ENCODE measurements at regions not wholly inside any gene's neighbourhood (a gene's known extent, or its start where the extent isn't known, plus 50 kb on each side); places are given as distances from the start of the nearest gene placed in this dataset.

- intact Hi-C loops (cut with micrococcal nuclease): no loop called here
- Histone ChIP-seq H3K36me3 (ENCODE audit: control insufficient read depth in 2 of 2, extremely low read depth in 1 of 2, insufficient read depth in 2 of 2, low read length in 2 of 2) (no peaks in the 10 kb centered on the region), H4K20me1 (replicated peaks; ENCODE audit: control insufficient read depth, extremely low read depth, insufficient read depth, low read length) (no peaks in the 10 kb centered on the region), H3K79me2 (ENCODE audit: control insufficient read depth, insufficient read depth, low read length) (no peaks in the 10 kb centered on the region), H3K27me3 (ENCODE audit: control insufficient read depth in 2 of 2, insufficient read depth in 2 of 2, low read length in 2 of 2) (no peaks in the 10 kb centered on the region), H3K4me3 (replicated peaks in 1 of 3; ENCODE audit: insufficient read depth in 1 of 3, low read depth in 1 of 3, low read length in 3 of 3) (no peak overlapping the region), H3K4me2 (ENCODE audit: insufficient read depth, low read length) (no peak overlapping the region), H3K9ac (replicated peaks; ENCODE audit: extremely low read depth, insufficient read depth, low read length) (no peak overlapping the region), H3K27ac (ENCODE audit: insufficient read depth, low read depth, low read length) (no peak overlapping the region), H2AFZ (ENCODE audit: low read depth, low read length) (no peak overlapping the region), H3K4me1 (ENCODE audit: control insufficient read depth, extremely low read depth, insufficient read depth, low read length) (no peaks in the 10 kb centered on the region), H3K9me1 (replicated peaks; ENCODE audit: control insufficient read depth, extremely low read depth, insufficient read depth, low read length) (no peaks in the 10 kb centered on the region), H3K9me3 (replicated peaks; ENCODE audit: control insufficient read depth, insufficient read depth, low read length) (peaks cover 2% of the 10 kb centered on the region)
- CTCF ChIA-PET: no interaction called here
- no peak for FAIRE-seq
- dilution Hi-C loops (cut with MboI; ENCODE audit: extremely low pct_ligation_motif_present, low sequenced_read_pairs): no loop called here
- POLR2A ChIA-PET: no interaction called here
- no TSS peak for BruUV-seq (replicated peaks)
- no peak for TF ChIP-seq GATA2 (IDR thresholded peaks at IDR 0.05; ENCODE audit: insufficient read depth, insufficient read length, low read depth, low read length)
- no peak for TF ChIP-seq FOS (IDR thresholded peaks at IDR 0.05; ENCODE audit: borderline replicate concordance, insufficient read depth, low read length)
- TF ChIP-seq MAX (IDR thresholded peaks at IDR 0.05; ENCODE audit: insufficient read depth, insufficient read length): no peak
- TF ChIP-seq POLR2A (IDR thresholded peaks at IDR 0.05; ENCODE audit: low read depth, low read length): no peak
- no peak for TF ChIP-seq JUN (IDR thresholded peaks at IDR 0.05; ENCODE audit: borderline replicate concordance, insufficient read depth, insufficient read length, low read depth)
- TF ChIP-seq POLR2AphosphoS5 (IDR thresholded peaks at IDR 0.05; ENCODE audit: insufficient read depth, low read depth, low read length): no peak
- no peak for TF ChIP-seq MYC (IDR thresholded peaks at IDR 0.05; ENCODE audit: low read depth, low read length)
- TF ChIP-seq EZH2 (IDR thresholded peaks at IDR 0.05; ENCODE audit: borderline replicate concordance, low read depth, low read length, severe bottlenecking): no peak
- no peak for TF ChIP-seq CTCF (IDR thresholded peaks at IDR 0.05; ENCODE audit: extremely low read depth in 1 of 2, insufficient read depth in 1 of 2, low read depth in 1 of 2, low read length in 2 of 2)
- no peak for DNase-seq (ENCODE audit: low read depth, low spot score)
These were observed 1095.6 kb downstream of the MAT2B start for GRCh38 chr5:164600929-164601535.

All from endothelial cell of umbilical vein (primary cell).